ENCODE measurements at regions not wholly inside any gene's neighbourhood (a gene's known extent, or its start where the extent isn't known, plus 50 kb on each side); places are given as distances from the start of the nearest gene placed in this dataset.

DNA sequence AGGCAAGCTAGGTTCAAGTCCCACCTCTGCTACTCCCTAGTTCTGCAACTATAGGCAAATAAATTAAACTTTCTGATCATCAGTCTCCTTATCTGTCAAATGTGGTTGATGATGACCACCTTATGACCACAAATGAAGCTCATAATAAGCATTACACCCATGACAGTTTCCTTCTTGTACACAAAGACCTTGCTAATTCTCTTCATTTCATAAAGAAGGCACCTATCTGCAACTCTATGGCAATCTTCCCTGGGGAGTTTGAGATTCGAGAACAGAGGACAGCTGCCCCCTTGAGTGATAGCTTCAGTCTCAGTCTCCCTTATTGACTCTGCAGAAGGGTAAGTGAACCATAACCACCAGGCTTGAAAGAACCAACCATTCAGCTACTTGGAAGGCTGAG lies 503.1 kb upstream of the DAB1 start:
- TF ChIP-seq CTCF (IDR thresholded peaks at IDR 0.05) = no peak
- TF ChIP-seq POLR2AphosphoS5 (IDR thresholded peaks at IDR 0.05) = no peak
